ENCODE measurements at regions not wholly inside any gene's neighbourhood (a gene's known extent, or its start where the extent isn't known, plus 50 kb on each side); places are given as distances from the start of the nearest gene placed in this dataset.

DNA sequence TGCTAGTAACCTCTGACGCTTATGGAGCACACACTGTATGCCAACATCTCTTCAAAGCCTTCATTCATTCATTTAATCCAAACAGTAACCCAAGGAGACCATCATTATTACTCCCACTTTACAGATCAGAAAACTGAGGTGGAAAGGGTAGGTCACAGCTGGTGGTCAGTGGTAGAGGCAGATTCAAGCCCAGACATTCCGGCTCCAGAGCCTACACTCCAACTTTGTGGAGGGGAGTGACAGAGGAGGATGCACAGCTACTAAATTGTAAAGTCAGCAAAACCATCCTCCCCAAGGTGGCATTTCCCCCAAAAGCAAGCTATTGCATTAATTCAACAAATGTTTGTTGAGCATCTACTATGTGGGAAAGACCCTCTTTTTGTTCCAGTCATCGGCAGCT, 110.5 kb upstream of the CPEB4 start:
- H3K27me3 Mint-ChIP-seq (ENCODE audit: low read depth): no peaks in the 10 kb centered on the region
- CTCF ChIA-PET: no interaction called here
- intact Hi-C loops (cut with micrococcal nuclease): no loop called here
- H3K4me3 Mint-ChIP-seq: no peak overlapping the region
- no peak overlapping the region for H3K27ac Mint-ChIP-seq
- H3K36me3 Mint-ChIP-seq (ENCODE audit: low read depth): no peaks in the 10 kb centered on the region
- no peaks in the 10 kb centered on the region for H3K9me3 Mint-ChIP-seq
- DNase-seq: no peak
- H3K4me1 Mint-ChIP-seq (ENCODE audit: low read depth): peaks cover 25% of the 10 kb centered on the region

DNA sequence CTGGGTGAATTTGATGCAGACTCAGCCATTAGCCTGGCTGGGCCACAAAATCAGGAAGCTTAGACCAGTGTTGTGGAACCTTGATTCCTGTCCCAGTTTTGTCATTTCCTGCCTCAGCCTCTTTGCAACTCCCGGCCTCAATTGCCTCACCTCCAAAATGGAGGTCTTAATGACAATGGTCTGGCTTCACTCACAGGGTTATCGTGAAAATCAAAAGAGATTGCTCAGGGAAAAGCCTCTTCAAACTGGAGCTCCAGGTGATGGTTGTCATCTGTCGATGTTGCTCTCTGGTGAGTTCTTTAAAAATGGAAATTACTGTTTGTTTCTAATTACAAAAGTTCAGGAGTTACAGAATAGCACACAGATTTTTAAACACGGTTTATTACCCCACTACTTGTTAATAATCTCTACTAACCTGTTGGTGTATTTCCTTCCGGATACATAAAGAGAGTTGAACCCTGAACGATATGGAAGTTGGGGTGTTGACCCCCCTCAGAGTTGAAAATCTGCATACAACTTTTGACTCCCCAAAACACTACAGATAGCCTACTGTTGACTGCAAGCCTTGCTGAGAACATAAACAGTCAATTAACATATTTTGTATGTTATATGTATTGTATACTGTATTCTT, 109.9 kb upstream of the CPEB4 start:
- Mint-ChIP-seq H3K36me3 (ENCODE audit: low read depth) (no peaks in the 10 kb centered on the region), H3K4me1 (ENCODE audit: low read depth) (peaks cover 25% of the 10 kb centered on the region), H3K27ac (no peak overlapping the region), H3K9me3 (no peaks in the 10 kb centered on the region), H3K4me3 (no peak overlapping the region), H3K27me3 (ENCODE audit: low read depth) (no peaks in the 10 kb centered on the region)
- CTCF ChIA-PET: no interaction called here
- intact Hi-C loops (cut with micrococcal nuclease): no loop called here
- no peak for DNase-seq

DNA sequence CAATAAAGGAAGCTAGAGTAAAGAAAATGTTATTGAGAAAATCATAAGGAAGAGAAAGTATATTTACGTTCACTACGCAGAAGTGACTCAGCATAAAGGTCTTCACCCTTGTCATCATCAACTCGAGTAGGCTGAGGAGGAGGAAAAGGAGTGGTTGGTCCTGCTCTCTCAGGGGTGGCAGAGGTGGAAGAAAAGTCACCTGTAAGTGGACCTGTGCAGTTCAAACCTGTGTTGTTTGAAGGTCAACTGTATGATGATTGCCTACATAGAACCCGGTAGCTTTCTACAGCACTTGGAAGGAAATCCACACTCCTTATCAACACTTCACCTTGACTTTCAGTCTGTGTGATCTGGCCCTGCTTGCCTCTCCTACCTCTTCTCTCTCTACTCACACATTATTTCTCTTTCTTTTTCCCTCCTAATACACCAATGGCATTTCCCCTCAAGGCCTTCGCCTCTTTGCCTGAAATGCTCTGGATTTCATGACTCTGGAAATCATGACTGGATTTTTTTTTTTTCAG, 109.3 kb upstream of the CPEB4 start:
- intact Hi-C loops (cut with micrococcal nuclease): no loop called here
- Mint-ChIP-seq H3K9me3 (no peaks in the 10 kb centered on the region), H3K4me1 (ENCODE audit: low read depth) (peaks cover 25% of the 10 kb centered on the region), H3K4me3 (no peak overlapping the region), H3K36me3 (ENCODE audit: low read depth) (no peaks in the 10 kb centered on the region), H3K27me3 (ENCODE audit: low read depth) (no peaks in the 10 kb centered on the region), H3K27ac (peak overlapping the region; percentile 22)
- CTCF ChIA-PET: no interaction called here
- DNase-seq: no peak

DNA sequence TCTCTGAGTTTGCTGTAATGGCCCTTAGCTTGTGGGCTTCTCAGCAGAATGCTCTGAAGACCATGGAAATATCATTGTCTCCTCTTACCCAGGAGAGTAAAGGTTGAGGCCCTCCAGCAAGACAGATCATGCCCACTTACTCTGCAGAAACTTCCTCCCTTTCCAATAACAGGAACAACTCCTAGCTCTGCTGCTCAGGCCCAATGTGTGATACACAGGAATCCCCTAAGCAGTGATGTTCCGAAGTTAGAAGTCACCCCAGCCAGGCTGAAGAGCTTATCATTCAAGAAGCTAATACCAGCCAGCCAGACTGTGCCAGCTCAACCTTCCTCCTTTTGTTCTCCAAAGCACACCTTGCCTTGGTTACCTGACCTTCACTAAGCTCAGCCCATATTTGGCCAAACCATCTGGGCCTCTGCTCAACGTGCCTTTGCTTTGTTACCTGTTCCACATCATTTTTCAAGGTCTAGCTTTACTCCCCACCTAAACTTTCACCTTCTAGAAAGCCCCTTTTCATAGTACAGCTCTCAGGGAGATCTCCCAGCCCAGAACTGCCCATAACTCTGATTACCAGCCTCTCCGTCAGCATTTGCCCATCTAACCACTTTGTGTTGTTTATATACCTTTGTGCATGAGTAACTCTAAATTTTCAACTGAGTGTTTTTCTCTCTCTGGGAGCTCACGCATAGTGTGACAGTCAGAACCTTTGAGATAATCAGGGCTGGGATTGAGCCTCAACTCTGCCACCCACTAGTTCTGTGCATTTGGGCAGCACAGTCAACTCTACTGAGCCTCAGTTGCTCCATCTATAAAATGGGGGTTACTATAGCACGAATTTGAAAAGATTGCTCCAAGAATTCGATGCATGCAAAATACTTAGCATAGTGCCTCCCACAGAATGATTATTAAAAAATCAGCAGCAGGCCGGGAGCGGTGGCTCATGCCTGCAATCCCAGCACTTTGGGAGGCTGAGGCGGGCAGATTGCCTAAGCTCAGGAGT, 107.6 kb upstream of the CPEB4 start:
- Mint-ChIP-seq H3K4me3 (no peak overlapping the region), H3K9me3 (no peaks in the 10 kb centered on the region), H3K27ac (no peak overlapping the region), H3K4me1 (ENCODE audit: low read depth) (peaks cover 25% of the 10 kb centered on the region), H3K27me3 (ENCODE audit: low read depth) (no peaks in the 10 kb centered on the region), H3K36me3 (ENCODE audit: low read depth) (no peaks in the 10 kb centered on the region)
- DNase-seq: no peak
- intact Hi-C loops (cut with micrococcal nuclease): loop anchor here (5.0 kb wide), 1 partner anchor 163 kb away; the partner anchor contains the start of gene BOD1
- CTCF ChIA-PET: interaction anchor here (0.9 to 1.1 kb wide), 2 partner anchors 166 to 193 kb away, joined by 3 read pairs; no protein-coding TSS in a partner anchor

DNA sequence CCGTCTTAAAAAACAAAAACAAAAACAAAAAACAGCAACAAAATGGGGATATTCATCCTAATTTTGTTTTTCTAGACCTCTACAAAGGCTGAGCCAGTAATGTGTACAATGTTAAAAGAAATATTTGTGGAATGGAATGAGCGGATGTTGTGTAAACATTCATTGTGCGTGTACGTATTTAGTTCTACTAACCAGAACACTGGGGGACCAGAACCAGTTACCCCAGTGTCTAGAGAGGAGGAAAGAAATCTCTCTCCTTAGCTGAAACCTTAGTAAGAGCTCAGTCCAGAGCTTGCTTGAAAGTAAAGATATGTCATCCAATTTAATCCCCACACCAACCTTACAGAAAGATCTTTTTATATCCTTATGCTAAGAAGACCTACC, 106.7 kb upstream of the CPEB4 start:
- Mint-ChIP-seq H3K36me3 (ENCODE audit: low read depth) (no peaks in the 10 kb centered on the region), H3K4me1 (ENCODE audit: low read depth) (peaks cover 28% of the 10 kb centered on the region), H3K27ac (peak overlapping the region; percentile 50), H3K27me3 (ENCODE audit: low read depth) (no peaks in the 10 kb centered on the region), H3K4me3 (no peak overlapping the region), H3K9me3 (no peaks in the 10 kb centered on the region)
- intact Hi-C loops (cut with micrococcal nuclease): loop anchor here (5.0 kb wide), 1 partner anchor 164 kb away; the partner anchor contains the start of gene BOD1
- CTCF ChIA-PET: no interaction called here
- no peak for DNase-seq

DNA sequence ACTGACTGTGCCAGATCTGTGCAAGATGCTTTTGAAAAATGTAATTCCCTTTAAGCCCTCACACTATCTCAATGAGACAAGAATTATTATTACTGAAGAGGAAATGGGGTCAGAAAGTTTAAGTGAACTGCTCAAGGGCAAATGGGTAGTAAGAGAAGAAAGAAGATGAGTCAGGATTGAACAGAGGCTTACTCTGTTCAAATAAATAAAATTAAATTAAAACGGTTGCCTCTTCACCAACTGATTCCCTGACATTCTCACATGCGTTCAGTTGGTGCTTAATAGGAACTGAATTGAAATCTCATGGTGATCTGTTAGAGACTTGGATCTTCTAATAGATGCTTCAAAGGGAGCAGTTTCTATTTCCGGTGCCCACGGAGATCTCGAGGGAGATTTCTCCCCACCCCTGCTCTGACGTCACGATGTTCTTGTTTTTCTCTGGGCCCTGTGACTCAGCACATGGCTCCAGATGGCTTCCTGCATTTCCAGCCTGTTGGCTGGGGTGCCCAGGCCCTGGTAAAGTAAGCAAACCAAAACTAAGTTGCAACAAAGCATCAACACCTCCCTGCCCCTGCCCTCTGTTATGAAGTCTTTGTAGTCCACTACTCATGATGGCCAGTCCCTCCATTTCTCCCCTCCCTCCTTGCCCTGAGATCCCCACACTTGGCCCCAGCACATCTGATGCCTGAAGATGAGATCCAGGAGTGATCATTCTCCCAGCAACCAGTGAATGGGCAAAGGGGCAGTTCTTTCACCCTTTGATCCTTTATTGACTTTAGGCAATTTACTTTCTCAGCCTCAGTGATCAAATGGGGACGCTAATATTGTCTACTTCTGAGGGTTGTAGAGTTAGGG, 106.1 kb upstream of the CPEB4 start:
- intact Hi-C loops (cut with micrococcal nuclease): loop anchor here (1.0 to 5.0 kb wide), 3 partner anchors 107 to 165 kb away; partner anchors contain the start of genes BOD1 and CPEB4

DNA sequence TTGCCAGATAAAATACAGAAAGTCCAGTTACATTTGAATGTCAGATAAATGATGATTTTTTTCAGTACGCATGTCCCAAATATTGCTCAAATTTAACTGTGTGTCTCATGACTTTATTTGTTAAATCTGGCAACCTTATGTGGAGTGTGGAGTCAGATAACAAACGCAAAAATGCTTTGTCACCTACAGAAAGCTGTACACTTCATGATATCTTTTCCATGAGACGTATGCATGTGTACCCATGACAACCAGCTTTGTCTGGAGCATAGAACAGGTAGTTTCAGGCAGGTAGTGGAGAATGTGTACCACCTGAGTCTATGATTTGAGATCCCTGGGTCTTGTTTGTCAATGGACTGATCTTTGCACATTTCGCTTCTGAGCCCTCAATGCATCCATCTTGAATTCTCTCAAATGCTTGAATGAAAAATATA, 105.5 kb upstream of the CPEB4 start:
- H3K27ac Mint-ChIP-seq: peak overlapping the region; percentile 86
- DNase-seq: no peak
- no peaks in the 10 kb centered on the region for H3K27me3 Mint-ChIP-seq (ENCODE audit: low read depth)
- CTCF ChIA-PET: no interaction called here
- H3K36me3 Mint-ChIP-seq (ENCODE audit: low read depth): no peaks in the 10 kb centered on the region
- no peaks in the 10 kb centered on the region for H3K9me3 Mint-ChIP-seq
- H3K4me1 Mint-ChIP-seq (ENCODE audit: low read depth): peaks cover 31% of the 10 kb centered on the region
- no peak overlapping the region for H3K4me3 Mint-ChIP-seq
- intact Hi-C loops (cut with micrococcal nuclease): loop anchor here (1.0 to 5.0 kb wide), 3 partner anchors 106 to 165 kb away; partner anchors contain the start of genes BOD1 and CPEB4

More for the DNA sequence above, 106.1 kb upstream of the CPEB4 start:
- H3K27me3 Mint-ChIP-seq (ENCODE audit: low read depth): no peaks in the 10 kb centered on the region
- H3K4me1 Mint-ChIP-seq (ENCODE audit: low read depth): peaks cover 31% of the 10 kb centered on the region
- H3K36me3 Mint-ChIP-seq (ENCODE audit: low read depth): no peaks in the 10 kb centered on the region
- no peak overlapping the region for H3K4me3 Mint-ChIP-seq
- H3K27ac Mint-ChIP-seq: peak overlapping the region; percentile 86
- DNase-seq: peak; percentile 84
- CTCF ChIA-PET: no interaction called here
- H3K9me3 Mint-ChIP-seq: no peaks in the 10 kb centered on the region

DNA sequence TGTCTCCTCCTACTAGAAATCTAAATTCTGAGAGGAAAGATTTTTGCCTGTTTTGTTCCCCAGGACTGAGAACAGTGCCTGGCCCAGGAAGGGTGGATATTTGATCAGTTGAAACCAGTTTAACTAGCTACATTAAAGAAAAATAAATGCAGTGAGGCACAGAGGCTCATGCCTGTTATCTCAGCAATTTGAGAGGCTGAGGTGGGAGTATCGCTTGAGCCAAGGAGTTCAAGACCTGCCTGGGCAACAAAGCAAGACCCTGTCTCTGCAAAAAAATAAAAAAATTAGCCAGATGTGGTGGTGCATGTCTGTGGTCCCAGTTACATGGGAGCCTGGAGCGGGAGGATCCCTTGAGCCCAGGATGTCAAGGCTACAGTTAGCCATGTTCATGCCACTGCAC, 104.8 kb upstream of the CPEB4 start:
- Mint-ChIP-seq H3K36me3 (ENCODE audit: low read depth) (no peaks in the 10 kb centered on the region), H3K27ac (no peak overlapping the region), H3K4me3 (no peak overlapping the region), H3K4me1 (ENCODE audit: low read depth) (peaks cover 27% of the 10 kb centered on the region), H3K9me3 (no peaks in the 10 kb centered on the region), H3K27me3 (ENCODE audit: low read depth) (no peaks in the 10 kb centered on the region)
- no peak for DNase-seq
- intact Hi-C loops (cut with micrococcal nuclease): loop anchor here (2.0 to 5.0 kb wide), 2 partner anchors 105 to 166 kb away; partner anchors contain the start of genes BOD1 and CPEB4
- CTCF ChIA-PET: no interaction called here

DNA sequence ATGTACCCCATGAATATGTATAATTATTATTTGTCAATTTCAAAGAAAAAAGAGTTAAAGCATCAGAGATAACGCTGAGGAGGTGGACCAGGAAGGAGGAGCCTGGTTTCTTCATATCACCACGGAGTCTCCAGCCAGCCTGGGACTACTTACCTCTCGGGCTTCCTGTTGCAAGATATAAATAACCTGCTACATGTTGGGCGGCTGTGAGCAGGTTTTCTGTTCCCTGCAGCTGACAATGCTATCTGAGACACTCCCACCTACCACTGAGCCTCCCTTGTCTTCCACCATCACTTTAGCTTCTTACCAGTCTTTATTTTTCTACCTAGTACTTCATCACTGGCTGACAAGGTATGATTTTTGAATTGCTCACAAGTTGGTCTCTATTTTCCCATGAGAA, 102.7 kb upstream of the CPEB4 start:
- no peak overlapping the region for H3K4me3 Mint-ChIP-seq
- no peak for DNase-seq
- CTCF ChIA-PET: interaction anchor here (0.6 to 1.1 kb wide), 3 partner anchors 94 to 396 kb away, joined by 3 to 4 read pairs (median 3); no protein-coding TSS in a partner anchor
- H3K27me3 Mint-ChIP-seq (ENCODE audit: low read depth): no peaks in the 10 kb centered on the region
- no peaks in the 10 kb centered on the region for H3K36me3 Mint-ChIP-seq (ENCODE audit: low read depth)
- H3K27ac Mint-ChIP-seq: no peak overlapping the region
- intact Hi-C loops (cut with micrococcal nuclease): no loop called here
- no peaks in the 10 kb centered on the region for H3K9me3 Mint-ChIP-seq
- peaks cover 21% of the 10 kb centered on the region for H3K4me1 Mint-ChIP-seq (ENCODE audit: low read depth)

DNA sequence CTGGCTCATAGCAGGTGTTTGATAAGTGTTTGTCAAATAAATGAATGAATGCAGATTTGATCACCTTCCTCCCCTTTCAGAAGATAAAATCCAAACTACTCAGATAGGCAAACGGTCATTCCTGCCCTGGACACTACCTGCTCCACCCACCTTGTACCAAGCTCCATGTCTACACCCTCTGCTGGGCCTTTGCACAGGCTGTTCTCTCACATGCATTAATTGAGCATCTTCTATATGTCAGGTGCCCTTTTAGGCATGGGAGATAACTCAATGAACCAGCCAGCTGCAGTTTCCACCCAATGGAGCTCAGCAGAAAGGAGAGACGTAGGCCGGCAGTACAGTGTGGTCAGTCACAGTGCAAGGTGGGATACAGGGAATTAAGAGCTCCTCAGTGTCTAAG, 102.3 kb upstream of the CPEB4 start:
- no peaks in the 10 kb centered on the region for H3K9me3 Mint-ChIP-seq
- CTCF ChIA-PET: interaction anchor here (0.6 to 1.1 kb wide), 3 partner anchors 15 to 143 kb away, joined by 3 to 4 read pairs (median 3); no protein-coding TSS in a partner anchor
- DNase-seq: no peak
- no peaks in the 10 kb centered on the region for H3K36me3 Mint-ChIP-seq (ENCODE audit: low read depth)
- peaks cover 21% of the 10 kb centered on the region for H3K4me1 Mint-ChIP-seq (ENCODE audit: low read depth)
- intact Hi-C loops (cut with micrococcal nuclease): no loop called here
- no peak overlapping the region for H3K4me3 Mint-ChIP-seq
- no peaks in the 10 kb centered on the region for H3K27me3 Mint-ChIP-seq (ENCODE audit: low read depth)
- H3K27ac Mint-ChIP-seq: no peak overlapping the region

DNA sequence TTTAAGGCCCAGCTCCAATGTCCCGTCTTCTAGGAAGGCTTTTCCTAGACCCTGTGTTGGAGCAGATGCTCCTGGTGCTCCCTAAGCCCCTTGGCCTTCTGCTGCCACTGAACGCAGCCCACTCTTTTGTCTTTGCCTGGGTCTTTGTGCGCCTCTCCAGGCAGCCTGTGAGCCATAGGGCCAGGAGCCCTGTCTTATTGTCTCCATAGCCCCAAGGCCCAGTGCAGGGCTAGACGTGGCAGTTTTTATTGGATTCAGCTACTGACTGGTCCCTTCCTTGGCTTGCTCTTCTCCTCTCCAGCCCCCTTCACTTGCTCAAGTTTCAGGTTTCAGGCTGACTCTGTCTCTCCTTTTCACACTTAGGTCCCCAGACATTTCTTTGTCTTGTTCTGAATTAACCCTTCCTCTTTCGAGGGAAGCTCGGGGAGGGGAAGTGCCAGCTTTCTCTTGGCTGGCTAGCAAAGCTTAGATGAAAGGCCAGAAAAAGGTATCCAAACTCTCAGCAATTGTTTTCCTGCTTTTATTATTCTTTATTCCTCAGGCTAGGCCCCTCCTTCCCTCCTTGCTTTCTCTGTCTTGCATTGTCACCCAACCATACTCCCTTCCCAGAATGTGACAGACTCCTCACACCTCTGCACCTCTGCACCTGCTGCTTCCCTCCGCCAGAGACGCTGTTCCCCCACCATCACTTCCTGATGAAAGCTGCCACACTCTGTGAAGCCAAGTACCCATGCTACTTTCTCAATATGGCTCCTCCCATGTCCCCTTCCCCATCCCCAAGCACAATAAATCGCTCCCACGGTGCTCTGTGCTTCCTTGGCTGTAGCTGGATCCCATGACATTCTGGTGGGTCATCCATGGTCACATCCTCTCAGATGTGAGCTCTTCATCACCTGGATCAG, 101.6 kb upstream of the CPEB4 start:
- intact Hi-C loops (cut with micrococcal nuclease): no loop called here
- CTCF ChIA-PET: interaction anchor here (0.6 to 1.1 kb wide), 4 partner anchors 10 to 142 kb away, joined by 3 to 4 read pairs (median 4); no protein-coding TSS in a partner anchor
- no peaks in the 10 kb centered on the region for H3K9me3 Mint-ChIP-seq
- peak; percentile 11 for DNase-seq
- no peak overlapping the region for H3K4me3 Mint-ChIP-seq
- no peaks in the 10 kb centered on the region for H3K27me3 Mint-ChIP-seq (ENCODE audit: low read depth)
- H3K36me3 Mint-ChIP-seq (ENCODE audit: low read depth): no peaks in the 10 kb centered on the region
- peaks cover 17% of the 10 kb centered on the region for H3K4me1 Mint-ChIP-seq (ENCODE audit: low read depth)
- no peak overlapping the region for H3K27ac Mint-ChIP-seq
